ENCODE measurements at regions not wholly inside any gene's neighbourhood (a gene's known extent, or its start where the extent isn't known, plus 50 kb on each side); places are given as distances from the start of the nearest gene placed in this dataset.

DNA sequence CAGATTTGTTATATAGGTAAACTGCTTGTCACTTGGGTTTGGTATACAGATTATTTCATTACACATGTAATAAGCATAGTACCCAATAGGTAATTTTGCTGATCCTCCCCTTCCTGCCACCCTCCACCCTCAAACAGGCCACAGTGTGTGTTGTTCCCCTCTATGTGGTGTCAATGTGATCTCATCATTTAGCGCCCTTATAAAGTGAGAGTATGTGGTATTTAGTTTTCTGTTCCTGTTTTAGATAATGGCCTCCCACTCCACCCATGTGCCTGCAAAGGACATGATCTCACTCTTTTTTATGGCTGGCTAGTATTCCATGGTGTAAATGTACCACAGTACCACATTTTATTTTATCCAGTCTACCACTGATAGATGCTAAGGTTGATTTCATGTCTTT, 522.1 kb upstream of the LRRC7 start:
- FAIRE-seq = no peak
- no peak for DNase-seq (ENCODE audit: insufficient read length, low spot score)
- no peak for TF ChIP-seq CTCF (IDR thresholded peaks at IDR 0.05; ENCODE audit: insufficient read depth, missing control alignments)

DNA sequence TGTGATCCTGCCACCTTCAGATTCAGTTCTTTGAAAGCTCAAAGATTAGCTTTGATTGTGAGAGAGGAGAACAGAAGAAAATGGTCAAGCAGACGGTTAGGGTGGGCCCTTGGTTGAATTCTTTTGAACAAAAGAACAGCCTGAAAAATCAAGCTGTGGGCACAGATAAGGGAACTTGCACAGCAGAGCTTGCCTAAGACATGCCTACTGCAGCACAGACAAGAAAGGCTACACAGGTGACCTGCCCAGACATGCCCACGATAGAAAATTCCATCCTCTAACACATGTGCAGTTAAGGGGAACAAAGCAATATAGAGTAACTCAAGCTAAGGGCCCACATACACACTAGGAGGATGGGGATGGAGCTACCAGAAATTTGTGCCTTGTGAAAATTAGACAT, 512.5 kb upstream of the LRRC7 start:
- DNase-seq (ENCODE audit: insufficient read length, low spot score) (no peak), FAIRE-seq (no peak)
- no peak for TF ChIP-seq CTCF (IDR thresholded peaks at IDR 0.05; ENCODE audit: insufficient read depth, missing control alignments)

GRCh38 chr1:69058454-69058853, 509.3 kb upstream of the LRRC7 start:
- FAIRE-seq (no peak), DNase-seq (ENCODE audit: insufficient read length, low spot score) (no peak)
- TF ChIP-seq CTCF (IDR thresholded peaks at IDR 0.05; ENCODE audit: insufficient read depth, missing control alignments) = no peak

DNA sequence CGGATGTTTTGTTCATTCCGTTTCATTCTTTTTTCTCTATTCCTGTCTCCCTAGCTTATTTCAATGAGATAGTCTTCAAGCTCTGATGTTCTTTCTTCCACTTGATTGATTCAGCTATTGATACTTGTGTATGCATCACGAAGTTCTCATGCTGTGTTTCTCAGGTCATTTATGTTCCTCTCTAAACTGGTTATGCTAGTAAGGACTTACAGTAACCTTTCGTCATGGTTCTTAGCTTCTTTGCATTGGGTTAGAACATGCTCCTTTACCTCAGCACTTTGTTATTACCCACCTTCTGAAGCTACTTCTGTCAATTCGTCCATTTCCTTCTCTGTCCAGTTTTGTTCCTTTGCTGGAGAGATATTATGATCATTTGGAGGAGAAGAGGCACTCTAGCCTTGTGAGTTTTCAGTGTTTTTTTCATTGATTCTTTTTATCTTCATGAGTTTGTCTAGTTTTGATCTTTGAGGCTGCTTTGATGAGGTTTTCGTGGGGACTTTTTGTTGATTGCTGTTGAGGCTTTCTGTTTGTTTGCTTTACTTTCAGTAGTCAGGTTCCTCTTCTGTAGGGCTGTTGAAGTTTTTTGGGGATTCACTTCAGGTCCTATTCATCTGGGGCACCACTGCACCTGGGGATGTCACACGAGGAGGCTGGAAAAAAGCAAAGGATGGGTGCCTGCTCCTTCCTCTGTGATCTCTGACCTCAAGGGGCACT, 496.9 kb upstream of the LRRC7 start:
- no peak for DNase-seq (ENCODE audit: insufficient read length, low spot score)
- no peak for TF ChIP-seq CTCF (IDR thresholded peaks at IDR 0.05; ENCODE audit: insufficient read depth, missing control alignments)
- FAIRE-seq = no peak

DNA sequence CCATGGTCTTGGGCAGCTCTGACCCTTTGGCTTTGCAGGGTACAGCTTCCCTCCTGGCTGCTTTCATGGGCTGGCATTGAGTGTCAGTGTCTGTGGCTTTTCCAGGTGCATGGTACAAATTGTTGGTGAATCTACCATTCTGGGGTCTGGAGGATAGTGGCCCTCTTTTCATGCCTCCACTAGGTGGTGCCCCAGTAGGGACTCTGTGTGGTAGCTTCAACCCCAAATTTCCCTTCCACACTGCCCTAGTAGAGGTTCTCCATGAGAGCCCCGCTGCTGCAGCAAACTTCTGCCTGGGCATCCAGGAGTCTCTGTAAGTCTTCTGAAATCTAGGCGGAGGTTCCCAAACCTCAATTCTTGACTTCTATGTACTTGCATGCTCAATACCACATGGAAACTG, 494.5 kb upstream of the LRRC7 start:
- TF ChIP-seq CTCF (IDR thresholded peaks at IDR 0.05; ENCODE audit: insufficient read depth, missing control alignments) = no peak
- no peak for FAIRE-seq
- DNase-seq (ENCODE audit: insufficient read length, low spot score) = no peak

- TF ChIP-seq CTCF (IDR thresholded peaks at IDR 0.05; ENCODE audit: insufficient read depth, missing control alignments) = no peak
- FAIRE-seq (no peak), DNase-seq (ENCODE audit: insufficient read length, low spot score) (no peak)
Measured at GRCh38 chr1:69076631-69077030, 491.1 kb upstream of the LRRC7 start.

DNA sequence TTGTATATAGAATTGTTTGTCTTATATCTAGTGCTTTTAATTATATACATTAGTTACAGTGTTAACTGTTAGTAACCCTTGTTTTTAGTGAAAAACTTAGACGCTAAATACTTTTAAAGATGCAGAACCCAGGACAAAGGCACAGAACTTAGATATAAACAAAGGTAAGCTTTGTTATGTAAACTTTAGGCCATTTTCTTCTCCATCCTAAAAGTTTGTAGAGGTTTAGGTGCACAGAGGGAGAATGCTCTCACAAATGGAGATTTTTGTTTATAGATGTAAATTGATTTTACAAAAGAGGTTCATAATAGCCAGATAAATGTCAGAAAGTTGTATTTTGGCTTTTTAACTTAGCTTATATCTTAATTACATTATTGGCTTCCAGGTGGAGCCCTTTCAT, 490.5 kb upstream of the LRRC7 start:
- no peak for TF ChIP-seq CTCF (IDR thresholded peaks at IDR 0.05; ENCODE audit: insufficient read depth, missing control alignments)
- DNase-seq (ENCODE audit: insufficient read length, low spot score) (no peak), FAIRE-seq (no peak)

All from D721Med (cell line).